Gastroesophageal sphincter (tissue), 3 donors: ENCODE measurements at regions not wholly inside any gene's neighbourhood (a gene's known extent, or its start where the extent isn't known, plus 50 kb on each side); places are given as distances from the start of the nearest gene placed in this dataset.

Source experiments
- POLR2A ChIP-seq, 2 donors: fragments of 450-650 bp; IDR thresholded peaks; one replicate each; pipeline ENCODE4 v1.6.1; 2017; ENCODE audit warnings: antibody characterized with exemption in 2 of 2, mild to moderate bottlenecking in 2 of 2, moderate library complexity in 1 of 2
- POLR2AphosphoS5 ChIP-seq: sonication (generic); formaldehyde crosslinking; IDR thresholded peaks from one replicate; pipeline ENCODE4 v1.6.1; 2017; ENCODE audit warnings: antibody characterized with exemption
- TF ChIP-seq, protein P1 (sequence below), 4 experiments: fragments of 200-600 bp in 2 of 4; fragments of 450-650 bp in 2 of 4; sonication (generic) in 1 of 4; IDR thresholded peaks; one replicate each; pipeline ENCODE4 v1.5.1; 2017 to 2019; ENCODE audit warnings: antibody characterized with exemption in 4 of 4, mild to moderate bottlenecking in 2 of 4, moderate library complexity in 2 of 4

DNA sequence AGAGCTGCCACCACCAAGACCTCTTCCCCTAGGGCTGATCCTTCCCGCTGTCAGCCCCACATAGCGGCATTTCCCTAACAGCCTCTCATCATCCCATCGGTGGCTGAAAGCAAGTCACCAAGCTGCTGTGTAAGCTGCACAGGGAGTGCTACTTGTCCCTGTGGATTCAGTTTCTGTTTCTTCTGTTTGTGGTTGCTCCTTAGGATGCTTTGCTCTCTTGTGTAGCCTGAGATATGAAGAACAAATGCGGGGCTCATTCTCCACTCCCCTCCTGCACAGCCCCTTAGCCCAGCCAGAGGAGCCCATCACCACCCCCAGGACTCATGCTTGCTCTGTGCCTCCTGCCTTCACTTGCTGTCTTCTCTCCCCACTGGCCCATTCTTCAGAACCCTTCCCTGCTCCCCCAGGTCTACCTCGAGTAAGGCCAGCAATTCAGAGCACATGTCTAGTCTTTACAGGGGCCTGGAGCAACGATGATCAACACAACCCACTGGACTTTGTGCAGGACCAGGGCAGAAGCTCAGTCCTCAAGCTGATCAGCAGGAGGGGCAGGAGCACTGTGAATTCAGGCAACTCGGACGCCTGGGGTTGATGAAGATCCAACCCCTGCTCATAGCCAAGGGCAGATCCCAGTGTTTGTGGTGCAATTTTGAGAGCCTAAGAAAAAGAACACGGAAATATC lies 82.6 kb upstream of the GALNT2 start:
- TF ChIP-seq POLR2AphosphoS5 (no peak), POLR2A (IDR thresholded peaks at IDR 0.05) (no peak)
- TF ChIP-seq, protein P1, sequence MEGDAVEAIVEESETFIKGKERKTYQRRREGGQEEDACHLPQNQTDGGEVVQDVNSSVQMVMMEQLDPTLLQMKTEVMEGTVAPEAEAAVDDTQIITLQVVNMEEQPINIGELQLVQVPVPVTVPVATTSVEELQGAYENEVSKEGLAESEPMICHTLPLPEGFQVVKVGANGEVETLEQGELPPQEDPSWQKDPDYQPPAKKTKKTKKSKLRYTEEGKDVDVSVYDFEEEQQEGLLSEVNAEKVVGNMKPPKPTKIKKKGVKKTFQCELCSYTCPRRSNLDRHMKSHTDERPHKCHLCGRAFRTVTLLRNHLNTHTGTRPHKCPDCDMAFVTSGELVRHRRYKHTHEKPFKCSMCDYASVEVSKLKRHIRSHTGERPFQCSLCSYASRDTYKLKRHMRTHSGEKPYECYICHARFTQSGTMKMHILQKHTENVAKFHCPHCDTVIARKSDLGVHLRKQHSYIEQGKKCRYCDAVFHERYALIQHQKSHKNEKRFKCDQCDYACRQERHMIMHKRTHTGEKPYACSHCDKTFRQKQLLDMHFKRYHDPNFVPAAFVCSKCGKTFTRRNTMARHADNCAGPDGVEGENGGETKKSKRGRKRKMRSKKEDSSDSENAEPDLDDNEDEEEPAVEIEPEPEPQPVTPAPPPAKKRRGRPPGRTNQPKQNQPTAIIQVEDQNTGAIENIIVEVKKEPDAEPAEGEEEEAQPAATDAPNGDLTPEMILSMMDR (IDR thresholded peaks at IDR 0.05), result no peak
